ENCODE measurements at regions not wholly inside any gene's neighbourhood (a gene's known extent, or its start where the extent isn't known, plus 50 kb on each side); places are given as distances from the start of the nearest gene placed in this dataset.

DNA sequence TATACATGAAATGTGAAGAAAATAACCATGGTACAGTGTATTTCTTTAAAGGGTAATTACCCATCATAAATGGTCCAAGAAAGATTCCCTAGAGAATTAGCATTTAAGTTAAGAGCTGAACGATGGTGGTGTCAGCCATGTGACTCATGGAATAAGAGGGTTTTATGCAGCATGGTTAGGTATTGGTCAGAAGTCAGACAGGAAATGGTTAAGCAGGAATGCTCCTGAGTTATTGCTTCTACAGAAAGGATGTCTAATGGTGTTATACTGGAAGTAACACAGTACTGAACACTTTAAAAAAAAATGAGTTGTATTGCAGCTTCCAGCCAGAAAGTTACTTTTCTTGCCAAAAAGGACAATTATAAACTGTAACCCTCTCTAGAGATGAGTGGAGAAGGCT is 72.7 kb upstream of the UBE2E3 start:
- H3K36me3 Mint-ChIP-seq (ENCODE audit: insufficient read depth, unreplicated experiment) = peaks cover 5% of the 10 kb centered on the region
- DNase-seq (ENCODE audit: unreplicated experiment) = no peak
- no peaks in the 10 kb centered on the region for H3K4me1 Mint-ChIP-seq (ENCODE audit: insufficient read depth, unreplicated experiment)
- no peak overlapping the region for H3K4me3 Mint-ChIP-seq (ENCODE audit: unreplicated experiment)
- no TSS peak for BruUV-seq (replicated peaks)
- intact Hi-C loops (cut with micrococcal nuclease) = no loop called here
- POLR2A ChIA-PET = no interaction called here
- TF ChIP-seq, protein P1, sequence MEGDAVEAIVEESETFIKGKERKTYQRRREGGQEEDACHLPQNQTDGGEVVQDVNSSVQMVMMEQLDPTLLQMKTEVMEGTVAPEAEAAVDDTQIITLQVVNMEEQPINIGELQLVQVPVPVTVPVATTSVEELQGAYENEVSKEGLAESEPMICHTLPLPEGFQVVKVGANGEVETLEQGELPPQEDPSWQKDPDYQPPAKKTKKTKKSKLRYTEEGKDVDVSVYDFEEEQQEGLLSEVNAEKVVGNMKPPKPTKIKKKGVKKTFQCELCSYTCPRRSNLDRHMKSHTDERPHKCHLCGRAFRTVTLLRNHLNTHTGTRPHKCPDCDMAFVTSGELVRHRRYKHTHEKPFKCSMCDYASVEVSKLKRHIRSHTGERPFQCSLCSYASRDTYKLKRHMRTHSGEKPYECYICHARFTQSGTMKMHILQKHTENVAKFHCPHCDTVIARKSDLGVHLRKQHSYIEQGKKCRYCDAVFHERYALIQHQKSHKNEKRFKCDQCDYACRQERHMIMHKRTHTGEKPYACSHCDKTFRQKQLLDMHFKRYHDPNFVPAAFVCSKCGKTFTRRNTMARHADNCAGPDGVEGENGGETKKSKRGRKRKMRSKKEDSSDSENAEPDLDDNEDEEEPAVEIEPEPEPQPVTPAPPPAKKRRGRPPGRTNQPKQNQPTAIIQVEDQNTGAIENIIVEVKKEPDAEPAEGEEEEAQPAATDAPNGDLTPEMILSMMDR (IDR thresholded peaks at IDR 0.05; ENCODE audit: unreplicated experiment) = no peak
- H3K27me3 Mint-ChIP-seq (ENCODE audit: insufficient read depth, unreplicated experiment) = no peaks in the 10 kb centered on the region
- no peaks in the 10 kb centered on the region for H3K9me3 Mint-ChIP-seq (ENCODE audit: unreplicated experiment)
- H3K27ac Mint-ChIP-seq (ENCODE audit: low read depth, unreplicated experiment) = no peak overlapping the region
- CTCF ChIA-PET = no interaction called here

DNA sequence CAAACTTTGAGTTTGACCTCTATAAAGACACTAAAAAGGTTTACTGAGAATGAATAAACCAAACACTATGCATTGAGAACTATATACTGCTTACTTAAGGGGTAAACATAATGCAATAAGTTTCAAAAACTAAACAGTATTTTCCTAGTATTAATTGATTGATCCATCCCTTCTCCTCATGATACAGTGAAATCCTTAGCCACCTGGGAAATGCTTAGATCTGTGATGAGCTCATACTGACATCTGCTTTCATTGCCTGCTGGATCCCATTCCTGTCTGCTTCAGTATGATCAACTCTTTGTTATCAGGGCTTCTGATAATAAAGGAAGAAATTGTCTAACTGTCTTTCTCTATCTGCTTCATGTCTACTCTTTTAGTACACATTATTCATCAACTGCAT is 74.9 kb upstream of the UBE2E3 start:
- ChIA-PET CTCF (interaction anchor here (0.5 kb wide), 1 partner anchor 615 kb away, joined by 3 read pairs; no protein-coding TSS in a partner anchor), POLR2A (no interaction called here)
- Mint-ChIP-seq H3K27ac (ENCODE audit: low read depth, unreplicated experiment) (no peak overlapping the region), H3K4me3 (ENCODE audit: unreplicated experiment) (no peak overlapping the region), H3K36me3 (ENCODE audit: insufficient read depth, unreplicated experiment) (no peaks in the 10 kb centered on the region), H3K27me3 (ENCODE audit: insufficient read depth, unreplicated experiment) (no peaks in the 10 kb centered on the region), H3K4me1 (ENCODE audit: insufficient read depth, unreplicated experiment) (no peaks in the 10 kb centered on the region), H3K9me3 (ENCODE audit: unreplicated experiment) (no peaks in the 10 kb centered on the region)
- TF ChIP-seq, protein P1 (IDR thresholded peaks at IDR 0.05; ENCODE audit: unreplicated experiment) = no peak
- DNase-seq (ENCODE audit: unreplicated experiment) = no peak
- intact Hi-C loops (cut with micrococcal nuclease) = no loop called here
- no TSS peak for BruUV-seq (replicated peaks)

DNA sequence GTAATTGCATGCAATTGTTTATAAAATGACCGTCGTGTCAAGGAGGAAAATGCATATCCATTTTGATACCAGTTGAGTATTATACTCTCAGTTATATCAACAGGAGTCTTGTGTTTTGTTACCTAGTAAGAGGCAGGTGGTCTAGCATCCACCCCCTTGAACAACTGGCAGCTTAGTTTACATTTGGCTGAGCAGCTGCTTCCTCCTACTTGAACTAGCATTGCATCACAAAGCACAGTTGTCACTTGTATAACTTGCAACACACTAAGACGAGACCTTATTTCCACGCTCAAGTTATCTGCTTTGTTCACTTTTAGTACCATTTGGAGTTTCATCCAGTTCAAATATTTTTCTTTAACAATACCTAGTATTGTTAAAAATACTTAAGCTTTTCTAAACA is 75.4 kb upstream of the UBE2E3 start:
- Mint-ChIP-seq H3K27me3 (ENCODE audit: insufficient read depth, unreplicated experiment) (no peaks in the 10 kb centered on the region), H3K27ac (ENCODE audit: low read depth, unreplicated experiment) (no peak overlapping the region), H3K4me1 (ENCODE audit: insufficient read depth, unreplicated experiment) (no peaks in the 10 kb centered on the region), H3K36me3 (ENCODE audit: insufficient read depth, unreplicated experiment) (no peaks in the 10 kb centered on the region), H3K9me3 (ENCODE audit: unreplicated experiment) (no peaks in the 10 kb centered on the region), H3K4me3 (ENCODE audit: unreplicated experiment) (no peak overlapping the region)
- CTCF ChIA-PET = no interaction called here
- DNase-seq (ENCODE audit: unreplicated experiment) = no peak
- TF ChIP-seq, protein P1 (IDR thresholded peaks at IDR 0.05; ENCODE audit: unreplicated experiment) = no peak
- intact Hi-C loops (cut with micrococcal nuclease) = no loop called here
- BruUV-seq (replicated peaks) = no TSS peak
- POLR2A ChIA-PET = interaction anchor here (0.8 kb wide), 1 partner anchor 10 kb away, joined by 4 read pairs; no protein-coding TSS in a partner anchor

DNA sequence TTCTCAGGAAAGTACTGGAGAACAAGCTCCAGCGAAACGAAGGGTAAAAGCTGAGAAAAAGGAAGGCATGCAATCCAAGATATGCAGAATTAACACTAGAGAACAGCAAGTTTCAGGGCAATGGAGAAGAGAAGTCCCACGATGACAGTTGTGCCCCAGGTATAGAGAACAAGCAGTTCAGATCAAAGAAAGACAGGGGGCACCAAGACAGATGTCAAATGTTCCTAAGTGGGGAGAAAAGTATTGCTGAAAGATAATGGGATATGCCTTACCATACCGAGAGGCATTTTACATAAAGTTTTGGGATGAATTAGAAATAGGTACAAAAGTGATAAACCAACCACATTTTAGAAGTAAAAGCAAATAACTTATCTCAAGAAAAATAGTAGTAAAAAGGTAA is 79.1 kb upstream of the UBE2E3 start:
- TF ChIP-seq, protein P1 (IDR thresholded peaks at IDR 0.05; ENCODE audit: unreplicated experiment) = no peak
- H3K27me3 Mint-ChIP-seq (ENCODE audit: insufficient read depth, unreplicated experiment) = no peaks in the 10 kb centered on the region
- intact Hi-C loops (cut with micrococcal nuclease) = no loop called here
- H3K4me3 Mint-ChIP-seq (ENCODE audit: unreplicated experiment) = no peak overlapping the region
- CTCF ChIA-PET = no interaction called here
- no TSS peak for BruUV-seq (replicated peaks)
- no peaks in the 10 kb centered on the region for H3K36me3 Mint-ChIP-seq (ENCODE audit: insufficient read depth, unreplicated experiment)
- H3K27ac Mint-ChIP-seq (ENCODE audit: low read depth, unreplicated experiment) = no peak overlapping the region
- no peaks in the 10 kb centered on the region for H3K4me1 Mint-ChIP-seq (ENCODE audit: insufficient read depth, unreplicated experiment)
- POLR2A ChIA-PET = no interaction called here
- no peak for DNase-seq (ENCODE audit: unreplicated experiment)
- H3K9me3 Mint-ChIP-seq (ENCODE audit: unreplicated experiment) = peaks cover 6% of the 10 kb centered on the region
